Suppressor macrophage treated with lipopolysaccharide for 4 hours (primary cell): ENCODE measurements at regions not wholly inside any gene's neighbourhood (a gene's known extent, or its start where the extent isn't known, plus 50 kb on each side); places are given as distances from the start of the nearest gene placed in this dataset.

Experiments
- DNase-seq: peaks from one replicate; pipeline ENCODE4 v3.0.0-alpha.2; 2020

GRCh38 chr1:213908521-213908920, 79.3 kb upstream of the PROX1 start:
- DNase-seq: no peak

- no peak for DNase-seq
Observed at GRCh38 chr1:213914392-213914791, 73.4 kb upstream of the PROX1 start.

DNA sequence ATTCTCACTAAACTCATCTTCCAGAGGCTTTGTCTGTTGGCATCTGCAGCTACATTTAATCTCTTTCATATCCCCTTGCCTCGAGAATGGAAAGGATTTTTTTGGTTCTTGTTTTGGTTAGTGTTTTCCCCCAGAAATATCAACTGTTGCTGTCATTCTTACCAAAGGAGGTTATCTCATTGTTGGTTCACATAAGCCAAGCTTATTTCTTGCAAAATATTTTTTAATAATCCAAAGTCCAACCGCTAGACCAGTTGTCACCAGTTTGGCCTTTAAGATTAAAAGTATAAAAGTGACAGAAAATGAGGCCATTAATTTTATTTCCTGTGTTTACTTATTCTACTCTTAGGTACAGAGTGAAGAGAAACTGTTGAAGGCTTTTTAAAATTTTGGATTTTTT, 66.5 kb upstream of the PROX1 start:
- no peak for DNase-seq

DNA sequence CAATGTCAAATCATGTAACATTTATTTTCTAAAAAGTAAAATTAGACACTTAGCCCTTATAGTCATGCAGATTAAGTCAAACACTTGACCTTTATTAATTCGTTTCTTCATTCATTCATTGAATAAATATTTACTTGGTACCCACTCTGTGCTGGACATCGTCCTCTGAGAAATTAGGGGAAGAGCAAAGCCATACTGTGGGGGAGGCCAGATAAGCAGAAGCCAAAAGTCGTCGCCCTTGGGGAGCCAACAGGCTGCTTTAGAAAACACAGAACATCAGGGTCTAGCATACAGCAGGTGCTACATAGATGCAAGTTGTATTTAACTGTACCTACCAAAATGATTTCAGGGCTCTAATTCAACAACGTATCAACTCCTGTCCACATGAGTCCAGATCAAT, 66.1 kb upstream of the PROX1 start:
- DNase-seq: no peak

- DNase-seq: no peak
Observed at GRCh38 chr1:213925531-213926182, 62.1 kb upstream of the PROX1 start.

DNA sequence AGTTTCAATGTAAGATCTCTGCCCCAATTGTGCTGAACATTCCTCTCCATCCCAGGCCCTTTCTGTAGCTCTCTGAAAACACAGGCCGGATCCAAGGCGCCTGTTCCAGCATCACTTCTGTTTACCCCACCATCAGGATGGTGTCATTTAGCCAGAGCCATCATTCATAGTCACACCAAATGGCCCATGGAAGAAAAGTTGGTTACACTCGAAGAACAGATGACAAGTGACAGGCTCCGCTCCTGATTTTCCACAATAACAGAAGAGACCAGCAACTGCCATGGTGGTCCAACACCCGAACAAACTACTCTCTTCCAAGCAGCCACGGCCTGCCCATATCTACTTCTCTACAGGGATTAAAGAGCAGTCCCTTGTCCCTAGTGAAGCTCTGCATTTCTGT, 59.9 kb upstream of the PROX1 start:
- DNase-seq: no peak

- no peak for DNase-seq
Observed at GRCh38 chr1:213929398-213929797, 58.4 kb upstream of the PROX1 start.

DNA sequence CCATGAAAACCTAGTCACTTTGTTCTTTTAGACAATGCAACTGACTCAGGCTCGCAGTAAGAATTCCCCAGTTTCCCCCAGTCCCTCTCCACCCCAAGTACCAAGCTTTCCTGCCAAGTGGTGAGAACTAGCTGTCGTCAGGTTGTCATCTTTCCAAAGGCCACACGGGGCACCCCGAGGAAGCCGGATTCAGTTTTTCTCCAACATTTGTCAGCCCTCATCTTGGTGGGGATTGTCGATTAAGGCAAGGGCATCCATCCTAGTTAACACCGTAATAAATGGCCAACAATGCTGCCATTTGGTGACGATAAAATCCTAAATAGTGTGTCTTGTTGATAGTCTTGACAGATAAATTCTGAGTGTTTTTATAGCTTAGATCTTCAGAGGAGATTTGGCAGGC, 55.9 kb upstream of the PROX1 start:
- DNase-seq: no peak

GRCh38 chr1:213933336-213933735, 54.4 kb upstream of the PROX1 start:
- DNase-seq: no peak

DNA sequence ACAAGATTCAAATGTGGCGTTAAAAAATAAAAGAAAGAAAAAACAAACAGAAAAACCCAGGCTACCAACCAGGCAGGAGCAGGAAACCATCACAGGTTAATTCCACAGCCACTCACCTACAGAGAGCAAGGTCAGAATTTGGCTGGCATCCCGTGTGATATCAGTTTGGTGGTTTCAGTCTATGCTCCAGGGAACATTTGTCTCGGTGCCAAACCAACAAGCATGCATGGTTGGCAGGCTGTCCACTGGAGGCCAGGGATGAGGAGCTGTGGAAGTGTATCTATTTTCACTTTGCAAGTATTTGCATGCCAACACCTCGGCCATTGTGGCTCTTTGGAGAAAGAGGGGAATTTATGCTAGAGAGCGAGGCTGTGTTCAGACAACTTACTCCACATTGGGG, 53.1 kb upstream of the PROX1 start:
- no peak for DNase-seq

DNA sequence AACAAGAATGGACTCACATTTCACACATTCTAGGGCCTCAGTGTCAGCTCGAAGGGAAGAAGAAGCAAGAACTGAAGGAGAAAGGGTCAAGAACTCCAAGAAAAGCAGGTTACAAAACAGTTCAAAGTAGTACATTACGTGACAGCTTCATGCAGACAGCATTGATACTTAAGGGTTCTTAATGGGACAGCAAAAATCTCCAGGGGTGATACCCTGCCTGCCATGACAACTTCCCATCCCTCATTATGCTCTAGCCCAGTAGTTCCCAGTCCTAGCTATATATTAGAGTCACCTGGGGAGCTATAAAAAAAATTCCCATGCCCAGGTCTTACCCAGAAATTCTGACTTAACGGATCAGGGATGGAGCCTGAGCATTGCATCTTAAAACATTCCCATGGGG, 51.2 kb upstream of the PROX1 start:
- DNase-seq: no peak
